ENCODE measurements at regions not wholly inside any gene's neighbourhood (a gene's known extent, or its start where the extent isn't known, plus 50 kb on each side); places are given as distances from the start of the nearest gene placed in this dataset.
A peak's percentile ranks its signal among the peaks of the same experiment; 100 is the strongest.

GRCh38 chr10:117654105-117654504 is 111.6 kb downstream of the EMX2 start:
- intact Hi-C loops (cut with micrococcal nuclease) = no loop called here
- DNase-seq = no peak
- Mint-ChIP-seq H3K4me1 (peaks cover 6% of the 10 kb centered on the region), H3K27me3 (no peaks in the 10 kb centered on the region), H3K9me3 (peaks cover 9% of the 10 kb centered on the region), H3K4me3 (no peak overlapping the region), H3K36me3 (ENCODE audit: low read depth) (no peaks in the 10 kb centered on the region), H3K27ac (no peak overlapping the region)
- no peak for TF ChIP-seq CTCF (IDR thresholded peaks at IDR 0.05)
- ChIA-PET CTCF (no interaction called here), POLR2A (no interaction called here)
- ATAC-seq (ENCODE audit: low read depth) = no peak

- CTCF ChIA-PET = no interaction called here
- no peak overlapping the region for H3K27ac Mint-ChIP-seq
- H3K4me3 Mint-ChIP-seq = no peak overlapping the region
- intact Hi-C loops (cut with micrococcal nuclease) = no loop called here
- peaks cover 4% of the 10 kb centered on the region for H3K9me3 Mint-ChIP-seq
- DNase-seq = no peak
- H3K27me3 Mint-ChIP-seq = no peaks in the 10 kb centered on the region
- H3K4me1 Mint-ChIP-seq = peaks cover 6% of the 10 kb centered on the region
- no peaks in the 10 kb centered on the region for H3K36me3 Mint-ChIP-seq (ENCODE audit: low read depth)
- ATAC-seq (ENCODE audit: low read depth) = peak; percentile 32
- POLR2A ChIA-PET = no interaction called here
- TF ChIP-seq CTCF (IDR thresholded peaks at IDR 0.05) = no peak
These were observed 114.1 kb downstream of the EMX2 start for GRCh38 chr10:117656385-117657367.

GRCh38 chr10:117661316-117661715 is 118.8 kb downstream of the EMX2 start:
- POLR2A ChIA-PET = no interaction called here

GRCh38 chr10:117662126-117662525 is 119.6 kb downstream of the EMX2 start:
- intact Hi-C loops (cut with micrococcal nuclease) = no loop called here
- no peak for ATAC-seq (ENCODE audit: low read depth)
- TF ChIP-seq CTCF (IDR thresholded peaks at IDR 0.05) = no peak
- no peaks in the 10 kb centered on the region for H3K36me3 Mint-ChIP-seq (ENCODE audit: low read depth)
- peaks cover under 1% of the 10 kb centered on the region for H3K4me1 Mint-ChIP-seq
- H3K4me3 Mint-ChIP-seq = no peak overlapping the region
- DNase-seq = no peak
- H3K27ac Mint-ChIP-seq = no peak overlapping the region
- H3K27me3 Mint-ChIP-seq = no peaks in the 10 kb centered on the region
- POLR2A ChIA-PET = no interaction called here
- no peaks in the 10 kb centered on the region for H3K9me3 Mint-ChIP-seq
- CTCF ChIA-PET = no interaction called here

More at GRCh38 chr10:117661316-117661715, 118.8 kb downstream of the EMX2 start:
- Mint-ChIP-seq H3K4me3 (no peak overlapping the region), H3K4me1 (peaks cover 6% of the 10 kb centered on the region), H3K36me3 (ENCODE audit: low read depth) (no peaks in the 10 kb centered on the region), H3K27me3 (no peaks in the 10 kb centered on the region), H3K9me3 (no peaks in the 10 kb centered on the region), H3K27ac (no peak overlapping the region)
- TF ChIP-seq CTCF (IDR thresholded peaks at IDR 0.05) = no peak
- intact Hi-C loops (cut with micrococcal nuclease) = no loop called here
- DNase-seq = no peak
- CTCF ChIA-PET = no interaction called here
- ATAC-seq (ENCODE audit: low read depth) = no peak

GRCh38 chr10:117662751-117663540 is 120.4 kb downstream of the EMX2 start:
- H3K4me1 Mint-ChIP-seq = no peaks in the 10 kb centered on the region
- POLR2A ChIA-PET = no interaction called here
- H3K27me3 Mint-ChIP-seq = no peaks in the 10 kb centered on the region
- no peak overlapping the region for H3K4me3 Mint-ChIP-seq
- ATAC-seq (ENCODE audit: low read depth) (no peak), DNase-seq (no peak)
- no peak for TF ChIP-seq CTCF (IDR thresholded peaks at IDR 0.05)
- no peaks in the 10 kb centered on the region for H3K9me3 Mint-ChIP-seq
- intact Hi-C loops (cut with micrococcal nuclease) = no loop called here
- H3K27ac Mint-ChIP-seq = no peak overlapping the region
- CTCF ChIA-PET = no interaction called here
- H3K36me3 Mint-ChIP-seq (ENCODE audit: low read depth) = no peaks in the 10 kb centered on the region

Data from activated B cell treated with CpG ODN at 0.5 μM for 24 hours (primary cell).